ENCODE measurements at regions not wholly inside any gene's neighbourhood (a gene's known extent, or its start where the extent isn't known, plus 50 kb on each side); places are given as distances from the start of the nearest gene placed in this dataset.

DNA sequence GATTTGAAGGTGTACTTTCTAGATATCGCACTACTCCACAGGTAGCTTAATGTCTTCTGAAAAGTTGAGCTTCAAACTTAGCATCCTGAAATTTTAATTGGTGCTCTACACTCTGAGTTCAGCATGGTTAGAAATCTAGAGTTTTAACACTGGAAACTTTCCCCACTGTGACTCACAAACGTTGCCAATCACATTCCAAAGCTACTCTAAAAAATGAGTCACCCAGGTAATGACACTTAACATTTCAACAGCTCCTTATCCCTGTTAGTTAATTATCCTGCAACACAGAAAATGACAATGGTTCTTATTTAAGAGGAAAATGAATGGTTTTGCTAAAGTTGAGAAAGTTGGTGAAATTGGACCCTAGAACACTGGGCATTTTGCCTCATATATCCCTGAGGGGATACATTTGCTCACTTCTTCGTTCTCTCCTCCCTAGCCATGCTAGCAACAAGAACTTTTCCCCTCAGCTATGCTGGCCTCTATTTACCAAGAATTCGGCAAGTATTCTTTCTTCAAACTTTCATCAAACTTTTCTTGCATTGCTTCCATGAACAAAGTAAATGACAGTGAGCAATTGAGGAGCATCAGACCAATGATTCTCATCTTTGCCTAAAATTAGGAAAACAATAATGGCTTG, 1024.1 kb upstream of the KLHL29 start:
- no peaks in the 10 kb centered on the region for H3K27me3 ChIP-seq (ENCODE audit: insufficient read depth in 3 of 3, low read length in 2 of 3)
- intact Hi-C loops (cut with DNase I), result no loop called here
- WGBS, 3 donors, result 50 to 60% (median 52%) methylated on average over 4 of the region's 4 CpGs

DNA sequence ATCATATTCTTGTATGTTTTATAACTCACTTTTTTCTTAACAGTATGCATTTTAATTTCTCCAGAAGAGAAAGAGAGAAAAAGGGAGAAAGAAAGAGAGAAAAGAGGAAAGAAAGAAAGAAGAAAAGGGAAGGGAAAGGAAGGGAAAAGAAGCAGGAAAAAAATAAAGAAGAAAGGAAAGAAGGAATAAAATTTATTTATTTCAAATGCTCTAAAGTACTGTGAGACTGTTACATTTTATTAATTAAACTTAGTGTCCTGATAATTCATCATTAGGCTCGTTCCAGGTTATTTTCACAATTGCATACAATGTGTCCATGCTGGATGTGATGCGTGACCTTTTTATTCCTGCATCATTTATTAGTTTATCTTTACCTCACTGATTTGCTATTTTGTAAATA, 1023.4 kb upstream of the KLHL29 start:
- TF ChIP-seq, protein P1, sequence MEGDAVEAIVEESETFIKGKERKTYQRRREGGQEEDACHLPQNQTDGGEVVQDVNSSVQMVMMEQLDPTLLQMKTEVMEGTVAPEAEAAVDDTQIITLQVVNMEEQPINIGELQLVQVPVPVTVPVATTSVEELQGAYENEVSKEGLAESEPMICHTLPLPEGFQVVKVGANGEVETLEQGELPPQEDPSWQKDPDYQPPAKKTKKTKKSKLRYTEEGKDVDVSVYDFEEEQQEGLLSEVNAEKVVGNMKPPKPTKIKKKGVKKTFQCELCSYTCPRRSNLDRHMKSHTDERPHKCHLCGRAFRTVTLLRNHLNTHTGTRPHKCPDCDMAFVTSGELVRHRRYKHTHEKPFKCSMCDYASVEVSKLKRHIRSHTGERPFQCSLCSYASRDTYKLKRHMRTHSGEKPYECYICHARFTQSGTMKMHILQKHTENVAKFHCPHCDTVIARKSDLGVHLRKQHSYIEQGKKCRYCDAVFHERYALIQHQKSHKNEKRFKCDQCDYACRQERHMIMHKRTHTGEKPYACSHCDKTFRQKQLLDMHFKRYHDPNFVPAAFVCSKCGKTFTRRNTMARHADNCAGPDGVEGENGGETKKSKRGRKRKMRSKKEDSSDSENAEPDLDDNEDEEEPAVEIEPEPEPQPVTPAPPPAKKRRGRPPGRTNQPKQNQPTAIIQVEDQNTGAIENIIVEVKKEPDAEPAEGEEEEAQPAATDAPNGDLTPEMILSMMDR (IDR thresholded peaks at IDR 0.05), result no peak
- Histone ChIP-seq H3K27ac (no peak overlapping the region), H3K9me3 (no peaks in the 10 kb centered on the region), H3K4me1 (no peaks in the 10 kb centered on the region), H3K4me3 (no peak overlapping the region), H3K27me3 (ENCODE audit: insufficient read depth in 3 of 3, low read length in 2 of 3) (no peaks in the 10 kb centered on the region), H3K36me3 (ENCODE audit: insufficient read depth in 1 of 2, low read depth in 1 of 2) (no peaks in the 10 kb centered on the region)
- no peak for ATAC-seq
- DNase-seq, result no peak
- intact Hi-C loops (cut with DNase I), result no loop called here
- 82 to 91% (median 91%) methylated on average over 2 of the region's 2 CpGs for WGBS, 3 donors

More for the DNA sequence above, 1024.1 kb upstream of the KLHL29 start:
- no peak for DNase-seq
- H3K27ac ChIP-seq, result no peak overlapping the region
- H3K4me1 ChIP-seq, result no peaks in the 10 kb centered on the region
- no peak overlapping the region for H3K4me3 ChIP-seq
- TF ChIP-seq, protein P1 (IDR thresholded peaks at IDR 0.05), result no peak
- H3K36me3 ChIP-seq (ENCODE audit: insufficient read depth in 1 of 2, low read depth in 1 of 2), result no peaks in the 10 kb centered on the region
- H3K9me3 ChIP-seq, result no peaks in the 10 kb centered on the region
- ATAC-seq, result no peak

- DNase-seq (no peak), ATAC-seq (no peak)
- Histone ChIP-seq H3K4me1 (no peaks in the 10 kb centered on the region), H3K27ac (no peak overlapping the region), H3K27me3 (ENCODE audit: insufficient read depth in 3 of 3, low read length in 2 of 3) (no peaks in the 10 kb centered on the region), H3K36me3 (ENCODE audit: insufficient read depth in 1 of 2, low read depth in 1 of 2) (no peaks in the 10 kb centered on the region), H3K4me3 (no peak overlapping the region), H3K9me3 (no peaks in the 10 kb centered on the region)
- TF ChIP-seq, protein P1 (IDR thresholded peaks at IDR 0.05), result no peak
- intact Hi-C loops (cut with DNase I), result no loop called here
- 29 to 48% (median 38%) methylated on average over 1 of the region's 1 CpG for WGBS, 3 donors
Measured at GRCh38 chr2:22375096-22375495, 1009.9 kb upstream of the KLHL29 start.

- ATAC-seq (no peak), DNase-seq (no peak)
- Histone ChIP-seq H3K9me3 (no peaks in the 10 kb centered on the region), H3K4me3 (no peak overlapping the region), H3K4me1 (no peaks in the 10 kb centered on the region), H3K36me3 (ENCODE audit: insufficient read depth in 1 of 2, low read depth in 1 of 2) (no peaks in the 10 kb centered on the region), H3K27ac (no peak overlapping the region), H3K27me3 (ENCODE audit: insufficient read depth in 3 of 3, low read length in 2 of 3) (no peaks in the 10 kb centered on the region)
- TF ChIP-seq, protein P1 (IDR thresholded peaks at IDR 0.05), result no peak
- WGBS, 3 donors, result 18 to 26% (median 21%) methylated on average over 6 of the region's 6 CpGs
- intact Hi-C loops (cut with DNase I), result no loop called here
Measured at GRCh38 chr2:22377268-22377667, 1007.7 kb upstream of the KLHL29 start.

All from psoas muscle (tissue), 7 donors.